Spleen (tissue), 7 donors: ENCODE measurements at regions not wholly inside any gene's neighbourhood (a gene's known extent, or its start where the extent isn't known, plus 50 kb on each side); places are given as distances from the start of the nearest gene placed in this dataset.

Source experiments
- CTCF ChIP-seq, 11 experiments: fragments of 200-600 bp in 7 of 11; fragments of 450-650 bp in 4 of 11; sonication (generic) in 4 of 11; IDR thresholded peaks in 8 of 11; conservative IDR thresholded peaks in 3 of 11; 1 replicate in 7 of 11; 2 replicates in 4 of 11; pipeline versions ENCODE4 v1.4.0 to v1.8.0; 2016 to 2021; ENCODE audit warnings: antibody characterized with exemption in 11 of 11, inconsistent platforms in 4 of 11, mild to moderate bottlenecking in 1 of 11
- POLR2A ChIP-seq, 3 donors: fragments of 450-650 bp; IDR thresholded peaks; one replicate each; pipeline ENCODE4 v1.5.1; 2017; ENCODE audit warnings: antibody characterized with exemption in 3 of 3, mild to moderate bottlenecking in 1 of 3
- POLR2AphosphoS5 ChIP-seq, 3 donors: sonication (generic); formaldehyde crosslinking; IDR thresholded peaks; one replicate each; pipeline ENCODE4 v1.5.1; 2017; ENCODE audit warnings: antibody characterized with exemption in 3 of 3
- donor health status: DM: no; HTN: no; CAD: no; lungs with moderate emphysema.
- donor health status: DM: no; HTN: no; CAD: no.
- donor health status: DM: no; HTN: no; CAD: no.

GRCh38 chr6:164757451-164757850, 552.0 kb downstream of the C6orf118 start:
- TF ChIP-seq CTCF (IDR thresholded peaks at IDR 0.05 in 8 of 11, conservative IDR thresholded peaks at IDR 0.05 in 3 of 11) = no peak
- TF ChIP-seq POLR2A (IDR thresholded peaks at IDR 0.05) = no peak
- TF ChIP-seq POLR2AphosphoS5 (IDR thresholded peaks at IDR 0.05) = no peak
